ENCODE measurements at regions not wholly inside any gene's neighbourhood (a gene's known extent, or its start where the extent isn't known, plus 50 kb on each side); places are given as distances from the start of the nearest gene placed in this dataset.

DNA sequence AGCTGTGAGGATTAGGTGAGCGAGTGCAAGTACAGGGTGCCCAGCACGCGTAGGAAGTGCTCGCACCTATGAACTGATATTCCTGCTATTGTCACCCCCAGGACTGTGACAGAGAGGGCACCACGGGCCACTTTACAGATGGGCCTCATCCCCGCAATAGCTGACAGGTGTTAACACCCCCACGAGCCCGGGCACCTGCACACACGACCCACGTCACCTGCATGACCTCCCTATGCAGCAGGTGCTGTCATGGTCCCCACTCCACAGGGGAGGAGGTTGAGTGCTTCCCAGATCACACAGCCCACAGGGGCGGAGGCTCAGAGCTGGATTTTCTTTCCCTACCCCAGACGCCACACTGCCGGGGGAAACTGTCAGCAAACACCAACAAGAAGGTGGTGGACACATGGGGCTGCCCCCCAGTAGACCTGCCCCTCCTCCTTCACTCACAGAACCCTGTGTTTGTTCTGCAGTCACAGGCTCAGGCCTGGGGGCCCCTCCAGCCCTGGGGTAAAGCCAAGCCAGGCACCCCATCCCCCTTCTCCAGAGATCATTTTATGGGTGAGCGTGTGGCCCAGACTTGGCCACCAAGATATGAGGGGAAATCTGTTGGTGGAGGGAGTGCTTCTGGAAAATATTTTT, 465.5 kb downstream of the MATN1 start:
- Histone ChIP-seq H3K4me1 (ENCODE audit: control insufficient read depth, insufficient read depth, low read length, poor library complexity, severe bottlenecking) (no peaks in the 10 kb centered on the region), H3K9me3 (ENCODE audit: control insufficient read depth in 2 of 2, low read length in 2 of 2) (no peaks in the 10 kb centered on the region), H3K27me3 (ENCODE audit: control insufficient read depth, insufficient read depth, low read length) (no peaks in the 10 kb centered on the region), H3K27ac (ENCODE audit: insufficient read depth, low read length, poor library complexity, severe bottlenecking) (no peak overlapping the region), H3K4me3 (ENCODE audit: low read depth, low read length) (no peak overlapping the region), H3K36me3 (ENCODE audit: control insufficient read depth, insufficient read depth, low read length) (no peaks in the 10 kb centered on the region)
- Mint-ChIP-seq H3K27ac (no peak overlapping the region), H3K9me3 (peaks cover 0 to 2% (median 0%) of the 10 kb centered on the region in 7 donors), H3K36me3 (no peaks in the 10 kb centered on the region), H3K27me3 (no peaks in the 10 kb centered on the region), H3K4me3 (no peak overlapping the region), H3K4me1 (no peaks in the 10 kb centered on the region)
- no peak for ATAC-seq (ENCODE audit: low read depth in 2 of 2)
- DNase-seq: no peak

DNA sequence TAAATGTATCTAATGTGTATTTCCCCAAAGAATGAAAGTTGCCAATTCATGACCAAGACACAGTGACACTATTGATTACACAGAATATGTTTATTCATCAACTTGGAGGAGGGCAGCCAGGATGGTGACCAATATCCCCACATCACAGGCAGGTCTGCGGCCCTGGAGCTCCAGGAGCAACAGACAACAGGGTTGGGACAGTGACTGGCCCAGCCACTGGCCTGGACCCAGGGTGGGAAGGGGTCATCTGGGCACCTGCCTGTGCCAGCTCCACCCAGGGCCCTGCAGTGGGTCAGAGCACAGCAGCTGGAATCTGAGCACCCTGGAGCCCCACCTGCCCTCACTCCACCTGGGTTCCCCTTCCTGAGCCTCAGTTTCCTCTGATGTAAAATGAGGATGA, 466.1 kb downstream of the MATN1 start:
- no peaks in the 10 kb centered on the region for H3K36me3 Mint-ChIP-seq
- no peak overlapping the region for H3K4me3 Mint-ChIP-seq
- ATAC-seq (ENCODE audit: low read depth in 2 of 2): no peak
- no peak overlapping the region for H3K27ac Mint-ChIP-seq
- Histone ChIP-seq H3K27me3 (ENCODE audit: control insufficient read depth, insufficient read depth, low read length) (no peaks in the 10 kb centered on the region), H3K9me3 (ENCODE audit: control insufficient read depth in 2 of 2, low read length in 2 of 2) (no peaks in the 10 kb centered on the region), H3K4me1 (ENCODE audit: control insufficient read depth, insufficient read depth, low read length, poor library complexity, severe bottlenecking) (no peaks in the 10 kb centered on the region), H3K4me3 (ENCODE audit: low read depth, low read length) (no peak overlapping the region), H3K36me3 (ENCODE audit: control insufficient read depth, insufficient read depth, low read length) (no peaks in the 10 kb centered on the region), H3K27ac (ENCODE audit: insufficient read depth, low read length, poor library complexity, severe bottlenecking) (no peak overlapping the region)
- H3K4me1 Mint-ChIP-seq: no peaks in the 10 kb centered on the region
- no peaks in the 10 kb centered on the region for H3K27me3 Mint-ChIP-seq
- H3K9me3 Mint-ChIP-seq: peaks cover 0 to 2% (median 0%) of the 10 kb centered on the region in 7 donors
- DNase-seq: no peak

DNA sequence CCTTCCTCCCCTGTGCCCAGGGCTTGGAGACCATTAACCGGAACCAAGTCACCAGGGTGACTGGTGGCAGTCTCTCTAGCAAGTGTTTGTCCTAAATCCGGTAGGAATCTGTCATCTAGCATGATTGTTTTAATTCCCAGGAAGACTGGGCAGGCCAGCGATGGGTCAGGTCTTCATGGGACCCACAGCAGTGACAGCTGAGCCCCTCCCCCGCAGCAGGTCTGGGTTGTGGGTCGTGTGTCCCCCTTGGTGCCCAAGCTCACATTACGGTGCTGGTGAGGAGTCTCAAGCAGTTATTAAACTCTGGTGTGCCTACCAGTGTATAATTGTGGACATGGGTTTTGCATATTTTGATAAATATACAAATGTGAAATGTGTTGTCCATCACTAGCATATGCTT, 466.5 kb downstream of the MATN1 start:
- H3K36me3 ChIP-seq (ENCODE audit: control insufficient read depth, insufficient read depth, low read length): no peaks in the 10 kb centered on the region
- no peak for ATAC-seq (ENCODE audit: low read depth in 2 of 2)
- Mint-ChIP-seq H3K27me3 (no peaks in the 10 kb centered on the region), H3K27ac (no peak overlapping the region), H3K36me3 (no peaks in the 10 kb centered on the region), H3K4me1 (no peaks in the 10 kb centered on the region), H3K4me3 (no peak overlapping the region), H3K9me3 (no peaks in the 10 kb centered on the region)
- no peak overlapping the region for H3K4me3 ChIP-seq (ENCODE audit: low read depth, low read length)
- no peak for DNase-seq
- H3K27ac ChIP-seq (ENCODE audit: insufficient read depth, low read length, poor library complexity, severe bottlenecking): no peak overlapping the region
- no peaks in the 10 kb centered on the region for H3K4me1 ChIP-seq (ENCODE audit: control insufficient read depth, insufficient read depth, low read length, poor library complexity, severe bottlenecking)
- no peaks in the 10 kb centered on the region for H3K9me3 ChIP-seq (ENCODE audit: control insufficient read depth in 2 of 2, low read length in 2 of 2)
- H3K27me3 ChIP-seq (ENCODE audit: control insufficient read depth, insufficient read depth, low read length): no peaks in the 10 kb centered on the region

DNA sequence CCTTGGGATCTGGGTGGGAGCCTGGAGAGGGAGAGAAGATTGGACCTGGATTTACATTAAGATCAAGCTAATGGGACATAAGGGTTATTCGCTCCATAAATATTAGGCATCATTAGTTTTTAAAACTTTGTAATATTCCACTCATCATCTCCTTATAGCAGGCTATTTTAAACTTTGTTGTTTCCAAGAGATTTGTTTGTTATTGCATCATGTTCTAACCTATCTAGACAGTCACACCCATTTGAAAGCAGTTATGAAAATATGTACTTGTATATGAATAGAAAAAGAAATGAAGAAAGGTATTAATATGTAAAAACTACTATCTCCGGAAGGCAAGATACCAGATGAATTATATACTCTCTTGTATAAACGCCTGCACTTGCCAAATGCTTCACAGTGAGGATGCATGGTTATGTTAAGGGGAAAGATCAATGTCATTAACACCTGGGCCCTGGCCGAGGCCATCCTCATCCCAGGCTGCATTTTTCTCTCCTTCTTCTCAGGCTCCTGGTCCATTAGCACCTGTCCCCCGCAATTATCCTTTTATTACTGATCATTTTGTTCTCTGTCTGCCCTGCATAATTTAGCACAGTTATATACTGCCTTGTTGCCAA, 468.2 kb downstream of the MATN1 start:
- Mint-ChIP-seq H3K9me3 (no peaks in the 10 kb centered on the region), H3K36me3 (no peaks in the 10 kb centered on the region), H3K4me3 (no peak overlapping the region), H3K27ac (no peak overlapping the region), H3K27me3 (no peaks in the 10 kb centered on the region), H3K4me1 (no peaks in the 10 kb centered on the region)
- ATAC-seq (ENCODE audit: low read depth in 2 of 2) (no peak), DNase-seq (no peak)
- Histone ChIP-seq H3K4me1 (ENCODE audit: control insufficient read depth, insufficient read depth, low read length, poor library complexity, severe bottlenecking) (no peaks in the 10 kb centered on the region), H3K27me3 (ENCODE audit: control insufficient read depth, insufficient read depth, low read length) (no peaks in the 10 kb centered on the region), H3K27ac (ENCODE audit: insufficient read depth, low read length, poor library complexity, severe bottlenecking) (no peak overlapping the region), H3K36me3 (ENCODE audit: control insufficient read depth, insufficient read depth, low read length) (no peaks in the 10 kb centered on the region), H3K4me3 (ENCODE audit: low read depth, low read length) (no peak overlapping the region), H3K9me3 (ENCODE audit: control insufficient read depth in 2 of 2, low read length in 2 of 2) (no peaks in the 10 kb centered on the region)

DNA sequence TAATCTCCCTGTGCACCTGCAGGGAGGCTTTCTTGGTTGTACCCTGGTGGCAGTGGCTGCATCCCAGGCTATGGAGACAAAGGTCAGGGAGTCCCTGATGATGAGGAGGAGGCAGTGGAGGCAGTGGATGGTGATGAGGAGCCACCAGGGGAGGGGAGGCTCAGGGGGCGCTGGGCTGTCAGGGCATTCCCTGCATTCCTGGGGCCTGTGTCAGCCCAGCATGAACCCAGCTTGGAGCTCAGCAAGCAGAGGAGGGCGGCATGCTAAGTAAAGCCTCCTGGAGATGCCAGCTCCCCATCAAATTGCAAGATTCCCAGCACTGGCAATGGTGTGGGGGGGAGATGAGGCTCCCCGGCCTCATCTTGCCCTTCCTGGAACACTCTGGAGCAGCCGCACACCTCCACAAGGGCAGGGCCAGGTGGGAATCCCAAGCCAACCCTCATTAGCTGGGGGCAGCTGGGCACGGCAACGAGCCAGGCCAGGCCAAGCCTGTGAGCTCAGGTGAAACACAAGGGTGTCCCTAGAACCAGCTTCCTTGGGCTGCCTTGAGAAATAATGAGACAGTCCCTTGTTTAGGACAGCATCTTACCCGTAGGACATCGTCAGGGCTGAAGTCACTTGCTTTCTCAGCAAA, 469.5 kb downstream of the MATN1 start:
- no peak overlapping the region for H3K4me3 Mint-ChIP-seq
- H3K36me3 ChIP-seq (ENCODE audit: control insufficient read depth, insufficient read depth, low read length): no peaks in the 10 kb centered on the region
- no peak for DNase-seq
- ATAC-seq (ENCODE audit: low read depth in 2 of 2): no peak
- H3K36me3 Mint-ChIP-seq: no peaks in the 10 kb centered on the region
- H3K9me3 Mint-ChIP-seq: no peaks in the 10 kb centered on the region
- no peaks in the 10 kb centered on the region for H3K4me1 Mint-ChIP-seq
- H3K27ac ChIP-seq (ENCODE audit: insufficient read depth, low read length, poor library complexity, severe bottlenecking): no peak overlapping the region
- no peak overlapping the region for H3K4me3 ChIP-seq (ENCODE audit: low read depth, low read length)
- no peak overlapping the region for H3K27ac Mint-ChIP-seq
- no peaks in the 10 kb centered on the region for H3K9me3 ChIP-seq (ENCODE audit: control insufficient read depth in 2 of 2, low read length in 2 of 2)
- H3K27me3 ChIP-seq (ENCODE audit: control insufficient read depth, insufficient read depth, low read length): no peaks in the 10 kb centered on the region
- H3K27me3 Mint-ChIP-seq: no peaks in the 10 kb centered on the region
- H3K4me1 ChIP-seq (ENCODE audit: control insufficient read depth, insufficient read depth, low read length, poor library complexity, severe bottlenecking): no peaks in the 10 kb centered on the region

DNA sequence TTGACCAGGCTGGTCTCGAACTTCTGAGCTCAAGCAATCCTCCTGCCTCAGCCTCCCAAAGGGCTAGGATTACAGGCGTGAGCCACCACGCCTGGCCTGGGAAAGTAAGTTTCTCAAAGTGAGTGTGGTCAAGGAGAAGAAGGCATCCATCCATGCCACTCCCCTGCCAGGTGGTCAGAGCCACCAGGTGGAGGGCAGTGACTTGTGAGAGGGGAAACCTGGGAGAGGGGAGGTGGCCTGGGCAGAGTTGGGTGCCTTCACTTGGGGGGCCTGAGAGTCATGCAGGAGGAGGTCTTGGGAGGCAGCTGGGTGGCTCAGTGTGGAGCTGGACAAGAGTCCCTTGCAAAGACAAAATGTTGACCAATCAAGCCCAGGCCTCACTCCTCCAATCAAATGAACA, 470.0 kb downstream of the MATN1 start:
- H3K4me3 Mint-ChIP-seq: no peak overlapping the region
- H3K4me3 ChIP-seq (ENCODE audit: low read depth, low read length): no peak overlapping the region
- H3K9me3 ChIP-seq (ENCODE audit: control insufficient read depth in 2 of 2, low read length in 2 of 2): no peaks in the 10 kb centered on the region
- no peaks in the 10 kb centered on the region for H3K27me3 Mint-ChIP-seq
- no peak for ATAC-seq (ENCODE audit: low read depth in 2 of 2)
- H3K27ac Mint-ChIP-seq: no peak overlapping the region
- no peaks in the 10 kb centered on the region for H3K9me3 Mint-ChIP-seq
- DNase-seq: no peak
- no peaks in the 10 kb centered on the region for H3K36me3 ChIP-seq (ENCODE audit: control insufficient read depth, insufficient read depth, low read length)
- no peaks in the 10 kb centered on the region for H3K36me3 Mint-ChIP-seq
- H3K4me1 Mint-ChIP-seq: no peaks in the 10 kb centered on the region
- H3K27me3 ChIP-seq (ENCODE audit: control insufficient read depth, insufficient read depth, low read length): no peaks in the 10 kb centered on the region
- no peaks in the 10 kb centered on the region for H3K4me1 ChIP-seq (ENCODE audit: control insufficient read depth, insufficient read depth, low read length, poor library complexity, severe bottlenecking)
- H3K27ac ChIP-seq (ENCODE audit: insufficient read depth, low read length, poor library complexity, severe bottlenecking): no peak overlapping the region

DNA sequence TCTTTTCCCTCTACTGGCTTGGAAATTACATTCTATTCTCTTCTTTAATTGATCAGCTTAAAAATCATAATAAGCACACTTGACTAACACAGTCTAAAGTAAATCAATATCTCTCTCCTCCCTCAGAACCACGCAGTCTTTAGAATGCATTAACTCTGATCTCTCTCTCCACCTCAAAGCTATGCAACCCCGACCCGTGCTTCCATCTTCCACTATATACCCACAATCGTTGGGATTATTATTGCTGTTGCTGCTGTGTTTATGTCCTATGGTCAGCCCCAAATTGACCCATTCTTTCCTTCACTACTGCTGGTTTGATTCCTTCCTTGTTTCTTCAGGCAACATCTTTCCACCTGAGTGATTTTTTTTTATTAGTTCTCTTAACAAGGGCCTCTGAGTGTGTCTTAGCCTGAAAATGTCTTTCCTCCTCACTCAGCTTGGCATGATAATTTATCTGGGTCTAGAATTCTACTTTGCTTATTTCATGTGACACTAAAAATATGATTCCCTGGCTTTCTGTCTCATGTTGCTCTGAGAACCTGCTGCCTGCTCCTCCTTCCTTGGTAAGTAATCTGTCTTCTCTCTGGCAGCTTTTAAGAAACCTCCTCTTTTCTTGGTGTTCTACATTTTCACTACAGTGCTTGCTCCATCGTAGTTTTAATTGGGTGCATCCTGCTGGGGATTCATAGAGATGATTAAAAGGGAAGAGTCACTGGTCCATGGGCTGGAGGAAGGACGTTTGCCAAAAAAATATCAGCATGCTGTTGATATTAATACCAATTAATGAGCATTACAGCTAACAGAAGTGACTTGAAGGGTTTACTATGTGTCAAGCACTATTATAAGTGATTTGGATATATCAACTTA, 472.2 kb downstream of the MATN1 start:
- no peak for ATAC-seq (ENCODE audit: low read depth in 2 of 2)
- H3K27ac Mint-ChIP-seq: no peak overlapping the region

More for the DNA sequence above, 472.2 kb downstream of the MATN1 start:
- Histone ChIP-seq H3K27ac (ENCODE audit: insufficient read depth, low read length, poor library complexity, severe bottlenecking) (no peak overlapping the region), H3K9me3 (ENCODE audit: control insufficient read depth in 2 of 2, low read length in 2 of 2) (no peaks in the 10 kb centered on the region), H3K36me3 (ENCODE audit: control insufficient read depth, insufficient read depth, low read length) (no peaks in the 10 kb centered on the region), H3K4me3 (ENCODE audit: low read depth, low read length) (no peak overlapping the region), H3K27me3 (ENCODE audit: control insufficient read depth, insufficient read depth, low read length) (no peaks in the 10 kb centered on the region), H3K4me1 (ENCODE audit: control insufficient read depth, insufficient read depth, low read length, poor library complexity, severe bottlenecking) (no peaks in the 10 kb centered on the region)
- Mint-ChIP-seq H3K36me3 (no peaks in the 10 kb centered on the region), H3K9me3 (no peaks in the 10 kb centered on the region), H3K4me3 (no peak overlapping the region), H3K4me1 (no peaks in the 10 kb centered on the region), H3K27me3 (no peaks in the 10 kb centered on the region)
- DNase-seq: no peak
